ENCODE measurements at regions not wholly inside any gene's neighbourhood (a gene's known extent, or its start where the extent isn't known, plus 50 kb on each side); places are given as distances from the start of the nearest gene placed in this dataset.

- DNase-seq = no peak
Observed at GRCh38 chr3:45330510-45331295, 57.7 kb upstream of the LARS2 start.

- no peak for DNase-seq
Observed at GRCh38 chr3:45332493-45332892, 55.9 kb upstream of the LARS2 start.

DNA sequence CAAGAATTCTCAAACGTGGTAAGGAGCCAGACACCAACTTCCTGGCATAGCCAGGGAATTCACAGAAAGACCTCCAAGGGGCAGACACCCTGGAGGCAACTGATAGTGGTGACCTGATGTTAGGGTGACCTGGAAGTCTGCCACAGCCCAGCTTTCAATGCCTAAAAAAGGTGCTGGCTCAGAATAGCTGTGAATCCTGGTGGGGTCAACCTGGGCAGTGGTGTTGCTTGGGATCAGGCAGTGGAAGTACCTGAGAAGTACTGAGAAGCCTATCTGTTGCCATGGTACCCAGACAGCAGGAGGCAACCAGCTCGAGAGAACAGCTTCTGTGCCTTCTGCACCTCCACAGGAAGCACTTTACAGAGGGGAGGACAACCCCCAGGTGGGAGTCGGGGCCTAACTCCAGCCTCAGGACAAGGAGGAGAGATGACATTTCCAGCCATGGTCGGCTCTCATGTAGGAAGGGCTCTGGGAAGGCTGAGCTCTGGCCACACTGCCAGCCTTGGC is 55.4 kb upstream of the LARS2 start:
- no peak for DNase-seq

GRCh38 chr3:45333549-45333948 is 54.8 kb upstream of the LARS2 start:
- DNase-seq = peak in 1 of 2 donors; percentile 2

DNA sequence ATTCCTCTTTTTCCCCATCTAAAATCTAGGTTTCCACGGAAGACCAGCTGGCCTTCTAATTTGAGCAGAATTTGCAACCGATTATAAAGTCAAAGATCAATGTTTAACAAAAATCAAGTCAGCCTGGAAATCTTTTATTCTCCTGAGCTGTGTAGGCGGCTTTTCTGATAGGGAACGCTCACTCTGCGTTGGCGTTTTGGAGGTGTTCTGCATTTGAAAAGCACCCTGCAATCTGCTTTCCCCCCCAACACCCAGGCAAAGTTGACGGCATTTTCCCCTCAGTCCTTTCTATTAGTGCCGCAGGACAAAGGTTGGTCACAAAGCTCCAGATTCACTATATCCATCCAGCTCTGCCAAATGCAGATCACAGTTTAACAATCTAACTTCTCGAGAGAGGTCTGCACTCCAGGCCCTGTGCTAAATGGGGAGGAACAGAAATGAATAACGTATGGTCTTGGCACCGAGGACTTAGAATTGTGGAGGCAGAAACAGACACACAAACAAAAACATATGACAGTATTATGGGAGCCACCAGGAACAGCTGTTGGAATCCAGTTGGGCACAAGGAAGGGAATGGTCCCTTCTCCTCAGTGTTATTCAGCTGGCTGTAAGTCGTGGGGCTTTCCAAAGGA is 50.4 kb upstream of the LARS2 start:
- DNase-seq = no peak

All from hippocampal formation (tissue), 2 donors.